Chondrocyte (in vitro differentiated cells): ENCODE measurements at regions not wholly inside any gene's neighbourhood (a gene's known extent, or its start where the extent isn't known, plus 50 kb on each side); places are given as distances from the start of the nearest gene placed in this dataset.

Experiments used
- DNase-seq: peaks from one replicate; pipeline ENCODE4 v3.0.0; 2021; ENCODE audit warnings: mixed read lengths, low spot score
- H3K27ac Mint-ChIP-seq: one replicate; pipeline ENCODE4 v1.8.0; 2021; ENCODE audit warnings: mild to moderate bottlenecking, moderate library complexity, mixed read lengths; ENCODE audit not compliant: unreplicated experiment
- H3K27me3 Mint-ChIP-seq: 2 replicates; pipeline ENCODE4 v1.8.0; 2021; ENCODE audit warnings: low read depth, mixed read lengths
- H3K36me3 Mint-ChIP-seq: 2 replicates; pipeline ENCODE4 v1.8.0; 2021; ENCODE audit warnings: low read depth, mixed read lengths
- H3K4me1 Mint-ChIP-seq: 2 replicates; pipeline ENCODE4 v1.8.0; 2021; ENCODE audit warnings: low read depth, mild to moderate bottlenecking, mixed read lengths
- H3K4me3 Mint-ChIP-seq: one replicate; pipeline ENCODE4 v1.8.0; 2021; ENCODE audit warnings: mild to moderate bottlenecking, moderate library complexity, mixed read lengths; ENCODE audit not compliant: unreplicated experiment
- H3K9me3 Mint-ChIP-seq: 2 replicates; pipeline ENCODE4 v1.8.0; 2021; ENCODE audit warnings: low read depth, mixed read lengths
- TF ChIP-seq, protein P1 (sequence below): fragments of 200-600 bp; sonication (generic); IDR thresholded peaks from 2 replicates; pipeline ENCODE4 v1.5.0; 2021; ENCODE audit warnings: antibody characterized with exemption, mild to moderate bottlenecking, moderate library complexity

- no peaks in the 10 kb centered on the region for H3K27me3 Mint-ChIP-seq
- H3K36me3 Mint-ChIP-seq, result no peaks in the 10 kb centered on the region
- DNase-seq, result no peak
- no peaks in the 10 kb centered on the region for H3K9me3 Mint-ChIP-seq
- no peak overlapping the region for H3K4me3 Mint-ChIP-seq
- H3K27ac Mint-ChIP-seq, result no peak overlapping the region
- TF ChIP-seq, protein P1, sequence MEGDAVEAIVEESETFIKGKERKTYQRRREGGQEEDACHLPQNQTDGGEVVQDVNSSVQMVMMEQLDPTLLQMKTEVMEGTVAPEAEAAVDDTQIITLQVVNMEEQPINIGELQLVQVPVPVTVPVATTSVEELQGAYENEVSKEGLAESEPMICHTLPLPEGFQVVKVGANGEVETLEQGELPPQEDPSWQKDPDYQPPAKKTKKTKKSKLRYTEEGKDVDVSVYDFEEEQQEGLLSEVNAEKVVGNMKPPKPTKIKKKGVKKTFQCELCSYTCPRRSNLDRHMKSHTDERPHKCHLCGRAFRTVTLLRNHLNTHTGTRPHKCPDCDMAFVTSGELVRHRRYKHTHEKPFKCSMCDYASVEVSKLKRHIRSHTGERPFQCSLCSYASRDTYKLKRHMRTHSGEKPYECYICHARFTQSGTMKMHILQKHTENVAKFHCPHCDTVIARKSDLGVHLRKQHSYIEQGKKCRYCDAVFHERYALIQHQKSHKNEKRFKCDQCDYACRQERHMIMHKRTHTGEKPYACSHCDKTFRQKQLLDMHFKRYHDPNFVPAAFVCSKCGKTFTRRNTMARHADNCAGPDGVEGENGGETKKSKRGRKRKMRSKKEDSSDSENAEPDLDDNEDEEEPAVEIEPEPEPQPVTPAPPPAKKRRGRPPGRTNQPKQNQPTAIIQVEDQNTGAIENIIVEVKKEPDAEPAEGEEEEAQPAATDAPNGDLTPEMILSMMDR, result no peak
- H3K4me1 Mint-ChIP-seq, result peaks cover 9% of the 10 kb centered on the region
Measured at GRCh38 chr22:49502126-49502826, 325.4 kb downstream of the BRD1 start.

- H3K4me1 Mint-ChIP-seq, result peaks cover 9% of the 10 kb centered on the region
- H3K9me3 Mint-ChIP-seq, result no peaks in the 10 kb centered on the region
- no peak for DNase-seq
- no peak overlapping the region for H3K4me3 Mint-ChIP-seq
- TF ChIP-seq, protein P1, result no peak
- H3K36me3 Mint-ChIP-seq, result no peaks in the 10 kb centered on the region
- H3K27ac Mint-ChIP-seq, result no peak overlapping the region
- no peaks in the 10 kb centered on the region for H3K27me3 Mint-ChIP-seq
Measured at GRCh38 chr22:49500942-49501395, 326.7 kb downstream of the BRD1 start.

DNA sequence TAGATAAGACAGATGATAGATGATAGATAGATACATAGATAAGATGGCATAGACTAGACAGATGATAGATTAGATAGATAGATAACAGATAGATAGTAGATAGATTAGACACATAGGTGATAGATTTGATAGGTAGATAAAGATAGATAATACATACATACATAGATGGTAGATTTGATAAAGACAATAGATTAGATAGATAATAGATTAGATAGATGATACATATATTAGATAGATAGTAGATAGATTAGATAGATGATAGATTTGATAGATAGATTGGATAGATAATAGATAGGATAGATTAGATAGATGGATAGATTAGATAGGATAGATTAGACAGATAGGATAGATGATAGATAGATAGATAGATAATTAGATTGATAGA lies 327.6 kb downstream of the BRD1 start:
- Mint-ChIP-seq H3K27me3 (no peaks in the 10 kb centered on the region), H3K36me3 (no peaks in the 10 kb centered on the region), H3K9me3 (no peaks in the 10 kb centered on the region), H3K27ac (no peak overlapping the region), H3K4me1 (peaks cover 9% of the 10 kb centered on the region), H3K4me3 (no peak overlapping the region)
- DNase-seq, result no peak
- TF ChIP-seq, protein P1, result no peak

DNA sequence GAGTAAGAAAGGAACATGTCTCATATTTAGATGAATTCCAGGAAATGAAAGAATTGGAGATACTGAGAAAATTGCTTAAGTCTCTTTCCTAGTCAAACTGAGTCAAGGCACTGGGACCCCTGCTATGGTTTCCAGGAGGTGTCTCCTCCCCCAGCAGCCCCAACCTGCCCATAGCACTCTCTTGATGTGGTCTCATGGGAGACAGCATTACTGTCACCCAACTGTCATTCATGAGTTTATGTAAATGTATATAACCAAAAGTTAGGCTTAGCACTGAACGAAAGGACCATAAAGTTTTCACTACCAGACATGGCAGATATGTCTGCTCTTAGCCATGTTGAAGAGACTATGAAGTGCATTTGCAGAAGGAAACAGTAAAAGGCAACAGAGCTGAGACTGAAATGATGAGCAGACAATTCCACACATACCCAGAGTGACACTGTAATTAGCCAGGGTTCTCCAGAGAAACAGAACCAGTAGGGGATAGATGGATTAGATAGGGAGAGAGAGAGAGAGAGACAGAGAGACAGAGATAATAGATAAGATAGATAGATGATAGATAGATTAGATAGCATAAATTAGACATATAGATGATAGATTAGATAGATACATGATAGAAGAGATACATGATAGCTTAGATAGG lies 328.1 kb downstream of the BRD1 start:
- no peak overlapping the region for H3K4me3 Mint-ChIP-seq
- no peaks in the 10 kb centered on the region for H3K27me3 Mint-ChIP-seq
- no peaks in the 10 kb centered on the region for H3K36me3 Mint-ChIP-seq
- H3K9me3 Mint-ChIP-seq, result no peaks in the 10 kb centered on the region
- H3K4me1 Mint-ChIP-seq, result peaks cover 9% of the 10 kb centered on the region
- H3K27ac Mint-ChIP-seq, result no peak overlapping the region
- DNase-seq, result no peak
- TF ChIP-seq, protein P1, result no peak

GRCh38 chr22:49497266-49497665 lies 330.4 kb downstream of the BRD1 start:
- no peak for DNase-seq
- H3K4me3 Mint-ChIP-seq, result no peak overlapping the region
- H3K27ac Mint-ChIP-seq, result no peak overlapping the region
- H3K9me3 Mint-ChIP-seq, result no peaks in the 10 kb centered on the region
- peaks cover 6% of the 10 kb centered on the region for H3K4me1 Mint-ChIP-seq
- H3K36me3 Mint-ChIP-seq, result no peaks in the 10 kb centered on the region
- no peaks in the 10 kb centered on the region for H3K27me3 Mint-ChIP-seq
- TF ChIP-seq, protein P1, result no peak
